ENCODE measurements at regions not wholly inside any gene's neighbourhood (a gene's known extent, or its start where the extent isn't known, plus 50 kb on each side); places are given as distances from the start of the nearest gene placed in this dataset.
"Not testable (repeated sequence)": the region's sequence is repeated elsewhere in the genome, so short reads cannot be mapped to it uniquely, and the experiment has no call there.

DNA sequence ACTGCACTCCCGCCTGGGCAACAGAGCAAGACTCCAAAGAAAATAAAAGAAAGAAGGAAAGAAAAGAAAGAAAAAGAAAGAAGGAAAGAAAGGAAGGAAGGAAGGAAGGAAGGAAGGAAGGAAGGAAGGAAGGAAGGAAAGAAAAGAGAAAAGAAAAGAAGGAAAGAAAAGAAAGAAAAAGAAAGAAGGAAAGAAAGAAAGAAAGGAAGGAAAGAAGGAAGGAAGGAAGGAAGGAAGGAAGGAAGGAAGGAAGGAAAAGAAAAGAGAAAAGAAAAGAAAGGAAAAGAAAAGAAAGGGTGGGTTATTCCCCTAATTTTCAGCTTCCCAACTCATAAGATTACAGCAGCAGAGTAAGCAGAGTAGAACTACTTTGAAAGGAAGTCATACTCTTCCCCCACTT, 64.4 kb downstream of the TMEM200C start:
- not testable (repeated sequence) for H3K27ac ChIP-seq (ENCODE audit: low read length); H3K4me3 ChIP-seq (ENCODE audit: low read length in 2 of 2); H3K4me1 ChIP-seq (ENCODE audit: control insufficient read depth, insufficient read depth, low read length); H3K9ac ChIP-seq (ENCODE audit: low read length in 2 of 2); H3K9me3 ChIP-seq (ENCODE audit: control insufficient read depth in 2 of 2, low read length in 2 of 2); H3K36me3 ChIP-seq (ENCODE audit: control insufficient read depth in 2 of 2, insufficient read depth in 2 of 2, low read length in 2 of 2); H3K27me3 ChIP-seq (ENCODE audit: control insufficient read depth in 1 of 2, insufficient read depth in 2 of 2, low read length in 2 of 2)

DNA sequence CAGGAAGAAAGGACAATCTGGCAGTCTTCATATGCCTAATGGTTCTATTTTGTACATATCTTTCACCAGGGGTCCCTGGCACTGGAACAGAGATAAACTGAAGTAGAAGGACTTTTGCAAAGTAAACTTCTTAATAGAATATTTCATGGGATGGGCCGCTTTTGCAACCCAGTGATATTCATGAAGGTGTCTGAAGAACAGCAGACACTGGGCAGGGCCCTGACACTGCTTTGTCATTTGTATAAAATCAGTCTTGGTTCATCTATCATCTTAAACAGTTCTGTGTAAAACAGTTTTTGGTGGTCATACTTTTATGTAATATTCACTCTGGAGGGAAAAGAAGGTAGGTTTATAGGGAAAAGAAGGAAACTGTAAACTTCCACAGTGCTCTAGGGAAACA, 66.4 kb downstream of the TMEM200C start:
- Histone ChIP-seq H3K27ac (ENCODE audit: low read length) (no peak overlapping the region), H3K9me3 (ENCODE audit: control insufficient read depth in 2 of 2, low read length in 2 of 2) (no peaks in the 10 kb centered on the region), H3K4me3 (ENCODE audit: low read length in 2 of 2) (no peak overlapping the region), H3K27me3 (ENCODE audit: control insufficient read depth in 1 of 2, insufficient read depth in 2 of 2, low read length in 2 of 2) (peaks cover 0 to 3% of the 10 kb centered on the region in 2 donors), H3K4me1 (ENCODE audit: control insufficient read depth, insufficient read depth, low read length) (no peaks in the 10 kb centered on the region), H3K9ac (ENCODE audit: low read length in 2 of 2) (no peak overlapping the region), H3K36me3 (ENCODE audit: control insufficient read depth in 2 of 2, insufficient read depth in 2 of 2, low read length in 2 of 2) (no peaks in the 10 kb centered on the region)

GRCh38 chr18:5825663-5826062, 69.7 kb downstream of the TMEM200C start:
- H3K4me1 ChIP-seq (ENCODE audit: control insufficient read depth, insufficient read depth, low read length), result no peaks in the 10 kb centered on the region
- no peaks in the 10 kb centered on the region for H3K36me3 ChIP-seq (ENCODE audit: control insufficient read depth in 2 of 2, insufficient read depth in 2 of 2, low read length in 2 of 2)
- no peak overlapping the region for H3K4me3 ChIP-seq (ENCODE audit: low read length in 2 of 2)
- no peak overlapping the region for H3K27ac ChIP-seq (ENCODE audit: low read length)
- no peak overlapping the region for H3K9ac ChIP-seq (ENCODE audit: low read length in 2 of 2)
- peaks cover 0 to 3% of the 10 kb centered on the region in 2 donors for H3K27me3 ChIP-seq (ENCODE audit: control insufficient read depth in 1 of 2, insufficient read depth in 2 of 2, low read length in 2 of 2)
- no peaks in the 10 kb centered on the region for H3K9me3 ChIP-seq (ENCODE audit: control insufficient read depth in 2 of 2, low read length in 2 of 2)

DNA sequence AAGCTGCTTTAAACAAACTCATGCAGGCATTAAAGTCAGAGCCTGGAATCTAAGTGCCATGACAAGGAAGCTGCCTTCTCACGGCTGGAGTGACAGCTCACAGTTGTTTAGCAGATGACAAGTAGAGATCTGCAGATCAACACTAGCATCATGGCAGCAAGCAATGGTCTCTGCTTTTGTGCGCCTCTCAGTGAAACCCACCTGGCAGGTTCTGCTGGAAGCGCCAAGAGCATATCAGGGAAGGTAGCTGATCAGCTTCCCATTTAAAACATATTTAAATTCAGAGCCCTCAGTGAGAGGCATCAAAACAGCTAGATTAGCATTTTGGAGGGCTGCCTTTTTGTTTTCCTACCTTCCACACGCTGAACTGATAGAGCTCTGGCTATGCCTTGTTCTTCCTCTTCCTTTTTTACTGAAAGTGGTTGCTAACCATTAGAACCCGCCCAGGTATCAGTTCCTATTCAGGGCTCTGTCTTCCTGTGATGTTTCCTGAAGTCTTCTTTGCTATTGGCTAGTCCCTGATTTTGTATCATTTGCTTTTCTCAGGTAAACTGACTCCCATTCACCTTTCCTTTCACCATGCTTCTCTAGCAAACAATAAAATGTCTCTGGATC, 70.8 kb downstream of the TMEM200C start:
- Histone ChIP-seq H3K4me1 (ENCODE audit: control insufficient read depth, insufficient read depth, low read length) (no peaks in the 10 kb centered on the region), H3K9ac (ENCODE audit: low read length in 2 of 2) (no peak overlapping the region), H3K9me3 (ENCODE audit: control insufficient read depth in 2 of 2, low read length in 2 of 2) (no peaks in the 10 kb centered on the region), H3K36me3 (ENCODE audit: control insufficient read depth in 2 of 2, insufficient read depth in 2 of 2, low read length in 2 of 2) (no peaks in the 10 kb centered on the region), H3K27me3 (ENCODE audit: control insufficient read depth in 1 of 2, insufficient read depth in 2 of 2, low read length in 2 of 2) (peaks cover 0 to 2% of the 10 kb centered on the region in 2 donors), H3K27ac (ENCODE audit: low read length) (no peak overlapping the region), H3K4me3 (ENCODE audit: low read length in 2 of 2) (no peak overlapping the region)

DNA sequence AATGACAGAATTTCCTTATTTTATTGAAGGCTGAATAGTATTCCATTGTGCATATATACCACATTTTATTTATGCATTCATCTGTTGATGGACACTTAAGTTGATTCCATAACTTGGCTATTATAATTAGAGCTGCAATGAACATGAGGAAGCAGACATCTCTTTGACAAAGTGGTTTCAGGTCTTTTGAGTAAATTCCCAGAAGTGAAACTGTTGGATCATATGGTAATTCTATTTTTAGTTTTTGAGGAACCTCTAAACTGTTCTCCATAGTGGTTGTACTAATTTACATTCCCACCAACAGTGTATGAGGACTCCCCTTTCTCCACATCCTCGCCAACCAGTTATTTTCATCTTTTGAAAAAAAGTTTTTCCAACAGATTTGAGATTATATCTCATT, 77.5 kb downstream of the TMEM200C start:
- H3K4me3 ChIP-seq (ENCODE audit: low read length in 2 of 2), result no peak overlapping the region

GRCh38 chr18:5806860-5807259, 88.5 kb downstream of the TMEM200C start:
- no peak overlapping the region for H3K9ac ChIP-seq (ENCODE audit: low read length in 2 of 2)
- H3K4me3 ChIP-seq (ENCODE audit: low read length in 2 of 2), result no peak overlapping the region
- no peaks in the 10 kb centered on the region for H3K36me3 ChIP-seq (ENCODE audit: control insufficient read depth in 2 of 2, insufficient read depth in 2 of 2, low read length in 2 of 2)
- H3K4me1 ChIP-seq (ENCODE audit: control insufficient read depth, insufficient read depth, low read length), result no peaks in the 10 kb centered on the region
- no peak overlapping the region for H3K27ac ChIP-seq (ENCODE audit: low read length)
- peaks cover 2 to 3% of the 10 kb centered on the region in 2 donors for H3K9me3 ChIP-seq (ENCODE audit: control insufficient read depth in 2 of 2, low read length in 2 of 2)
- no peaks in the 10 kb centered on the region for H3K27me3 ChIP-seq (ENCODE audit: control insufficient read depth in 1 of 2, insufficient read depth in 2 of 2, low read length in 2 of 2)

More for the DNA sequence above, 77.5 kb downstream of the TMEM200C start:
- no peaks in the 10 kb centered on the region for H3K9me3 ChIP-seq (ENCODE audit: control insufficient read depth in 2 of 2, low read length in 2 of 2)
- no peaks in the 10 kb centered on the region for H3K27me3 ChIP-seq (ENCODE audit: control insufficient read depth in 1 of 2, insufficient read depth in 2 of 2, low read length in 2 of 2)
- H3K9ac ChIP-seq (ENCODE audit: low read length in 2 of 2), result no peak overlapping the region
- H3K36me3 ChIP-seq (ENCODE audit: control insufficient read depth in 2 of 2, insufficient read depth in 2 of 2, low read length in 2 of 2), result no peaks in the 10 kb centered on the region
- H3K27ac ChIP-seq (ENCODE audit: low read length), result no peak overlapping the region
- no peaks in the 10 kb centered on the region for H3K4me1 ChIP-seq (ENCODE audit: control insufficient read depth, insufficient read depth, low read length)

- H3K9me3 ChIP-seq (ENCODE audit: control insufficient read depth in 2 of 2, low read length in 2 of 2), result peaks cover 0 to 4% of the 10 kb centered on the region in 2 donors
- no peaks in the 10 kb centered on the region for H3K36me3 ChIP-seq (ENCODE audit: control insufficient read depth in 2 of 2, insufficient read depth in 2 of 2, low read length in 2 of 2)
- H3K27ac ChIP-seq (ENCODE audit: low read length), result no peak overlapping the region
- no peaks in the 10 kb centered on the region for H3K4me1 ChIP-seq (ENCODE audit: control insufficient read depth, insufficient read depth, low read length)
- H3K4me3 ChIP-seq (ENCODE audit: low read length in 2 of 2), result no peak overlapping the region
- H3K27me3 ChIP-seq (ENCODE audit: control insufficient read depth in 1 of 2, insufficient read depth in 2 of 2, low read length in 2 of 2), result no peaks in the 10 kb centered on the region
- H3K9ac ChIP-seq (ENCODE audit: low read length in 2 of 2), result no peak overlapping the region
These were observed 107.4 kb downstream of the TMEM200C start for GRCh38 chr18:5787936-5788335.

DNA sequence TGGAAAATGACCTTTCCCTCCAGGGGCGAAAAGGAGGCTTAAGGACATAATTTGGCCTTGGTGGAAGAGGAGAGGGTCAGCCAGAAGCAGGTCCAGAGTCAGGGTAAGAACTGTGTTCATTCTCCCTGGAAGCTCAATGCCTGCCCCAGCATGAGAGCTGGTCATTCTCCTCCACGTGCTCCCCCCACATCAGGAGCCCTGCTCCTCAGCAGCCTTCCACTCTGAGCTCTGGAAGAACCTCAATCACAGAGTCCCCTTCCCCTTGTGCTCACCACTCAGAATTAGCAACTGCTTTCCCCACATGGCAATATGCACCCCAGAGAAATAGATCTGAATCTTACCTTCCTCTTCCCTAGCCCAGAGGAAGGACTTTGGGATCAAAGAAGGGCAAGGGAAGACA, 115.4 kb downstream of the TMEM200C start:
- Histone ChIP-seq H3K9me3 (ENCODE audit: control insufficient read depth in 2 of 2, low read length in 2 of 2) (no peaks in the 10 kb centered on the region), H3K27ac (ENCODE audit: low read length) (no peak overlapping the region), H3K36me3 (ENCODE audit: control insufficient read depth in 2 of 2, insufficient read depth in 2 of 2, low read length in 2 of 2) (no peaks in the 10 kb centered on the region), H3K4me3 (ENCODE audit: low read length in 2 of 2) (no peak overlapping the region), H3K4me1 (ENCODE audit: control insufficient read depth, insufficient read depth, low read length) (no peaks in the 10 kb centered on the region), H3K9ac (ENCODE audit: low read length in 2 of 2) (no peak overlapping the region), H3K27me3 (ENCODE audit: control insufficient read depth in 1 of 2, insufficient read depth in 2 of 2, low read length in 2 of 2) (no peaks in the 10 kb centered on the region)

- Histone ChIP-seq H3K4me1 (ENCODE audit: control insufficient read depth, insufficient read depth, low read length) (peaks cover 9% of the 10 kb centered on the region), H3K36me3 (ENCODE audit: control insufficient read depth in 2 of 2, insufficient read depth in 2 of 2, low read length in 2 of 2) (no peaks in the 10 kb centered on the region), H3K4me3 (ENCODE audit: low read length in 2 of 2) (peak overlapping the region in 1 of 2 donors; percentile 22), H3K27ac (ENCODE audit: low read length) (no peak overlapping the region), H3K9me3 (ENCODE audit: control insufficient read depth in 2 of 2, low read length in 2 of 2) (no peaks in the 10 kb centered on the region), H3K27me3 (ENCODE audit: control insufficient read depth in 1 of 2, insufficient read depth in 2 of 2, low read length in 2 of 2) (no peaks in the 10 kb centered on the region), H3K9ac (ENCODE audit: low read length in 2 of 2) (peak overlapping the region in 1 of 2 donors; percentile 5)
These were observed 122.8 kb downstream of the TMEM200C start for GRCh38 chr18:5772306-5773105.

DNA sequence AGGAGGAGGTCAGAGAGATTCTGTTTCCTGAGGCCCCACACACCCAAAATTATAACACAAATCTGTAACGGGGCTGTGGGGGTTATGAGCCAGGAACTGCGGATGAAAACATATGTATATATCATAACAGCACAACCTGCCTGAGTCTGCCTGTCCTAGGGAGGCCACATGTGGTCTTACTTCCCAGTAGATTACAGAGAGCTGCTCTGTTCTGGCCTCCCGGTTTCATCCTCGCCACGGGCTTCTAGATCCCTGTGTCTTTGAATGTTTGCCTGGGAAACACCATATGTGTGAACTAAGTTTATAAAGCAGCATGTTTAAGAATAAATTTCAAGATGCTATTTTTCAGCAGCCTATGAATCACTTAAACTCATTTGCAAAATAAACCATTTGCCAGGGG, 124.0 kb downstream of the TMEM200C start:
- H3K4me3 ChIP-seq (ENCODE audit: low read length in 2 of 2), result no peak overlapping the region
- H3K9ac ChIP-seq (ENCODE audit: low read length in 2 of 2), result no peak overlapping the region
- no peak overlapping the region for H3K27ac ChIP-seq (ENCODE audit: low read length)
- no peaks in the 10 kb centered on the region for H3K9me3 ChIP-seq (ENCODE audit: control insufficient read depth in 2 of 2, low read length in 2 of 2)
- no peaks in the 10 kb centered on the region for H3K36me3 ChIP-seq (ENCODE audit: control insufficient read depth in 2 of 2, insufficient read depth in 2 of 2, low read length in 2 of 2)
- peaks cover 9% of the 10 kb centered on the region for H3K4me1 ChIP-seq (ENCODE audit: control insufficient read depth, insufficient read depth, low read length)
- peaks cover 0 to 5% of the 10 kb centered on the region in 2 donors for H3K27me3 ChIP-seq (ENCODE audit: control insufficient read depth in 1 of 2, insufficient read depth in 2 of 2, low read length in 2 of 2)

- Histone ChIP-seq H3K9me3 (ENCODE audit: control insufficient read depth in 2 of 2, low read length in 2 of 2) (no peaks in the 10 kb centered on the region), H3K27me3 (ENCODE audit: control insufficient read depth in 1 of 2, insufficient read depth in 2 of 2, low read length in 2 of 2) (peaks cover 0 to 5% of the 10 kb centered on the region in 2 donors), H3K4me1 (ENCODE audit: control insufficient read depth, insufficient read depth, low read length) (peaks cover 9% of the 10 kb centered on the region), H3K9ac (ENCODE audit: low read length in 2 of 2) (no peak overlapping the region), H3K4me3 (ENCODE audit: low read length in 2 of 2) (no peak overlapping the region), H3K36me3 (ENCODE audit: control insufficient read depth in 2 of 2, insufficient read depth in 2 of 2, low read length in 2 of 2) (no peaks in the 10 kb centered on the region), H3K27ac (ENCODE audit: low read length) (no peak overlapping the region)
These were observed 125.1 kb downstream of the TMEM200C start for GRCh38 chr18:5770176-5770575.

Measured in stomach smooth muscle (tissue), 2 donors.